A673 (cell line): ENCODE measurements at regions not wholly inside any gene's neighbourhood (a gene's known extent, or its start where the extent isn't known, plus 50 kb on each side); places are given as distances from the start of the nearest gene placed in this dataset.

Source experiments
- BruUV-seq: library from RNA; stranded (reverse); fragments of 400-500 nt; replicated peaks from 2 replicates; lab custom pipeline; 2021; lab: Mats Ljungman, UMichigan
- CTCF ChIA-PET: fragments of 300-600 bp; sonication (Branson Sonifier 250); formaldehyde crosslinking; loops from one replicate; lab custom pipeline; 2022; ENCODE audit warnings: antibody characterized with exemption; lab: Charles Lee
- POLR2A ChIA-PET: fragments of 300-600 bp; sonication (Branson Sonifier 250); formaldehyde crosslinking; loops from one replicate; lab custom pipeline; 2022; ENCODE audit warnings: antibody characterized with exemption; ENCODE audit not compliant: low non-redundant PET; lab: Charles Lee
- DNase-seq: peaks from one replicate; pipeline ENCODE4 v3.0.0-alpha.2; 2015; ENCODE audit warnings: low spot score
- H3K27ac ChIP-seq: fragments of 200-600 bp; sonication (generic); 2 replicates; pipeline ENCODE4 v1.5.1; 2016; ENCODE audit warnings: mixed run types, low read depth, mild to moderate bottlenecking, mixed read lengths, antibody characterized with exemption, low read length; ENCODE audit not compliant: poor library complexity, severe bottlenecking
- H3K27me3 ChIP-seq: fragments of 200-600 bp; sonication (generic); replicated peaks from 2 replicates; pipeline ENCODE4 v1.6.1; 2017; ENCODE audit warnings: mixed run types, low read depth, mild to moderate bottlenecking, mixed read lengths, antibody characterized with exemption, low read length; ENCODE audit not compliant: insufficient read depth, poor library complexity
- H3K36me3 ChIP-seq: fragments of 200-600 bp; sonication (generic); 2 replicates; pipeline ENCODE4 v1.6.1; 2016; ENCODE audit warnings: mixed run types, mild to moderate bottlenecking, mixed read lengths, antibody characterized with exemption, low read length; ENCODE audit not compliant: insufficient read depth, poor library complexity, severe bottlenecking
- H3K4me1 ChIP-seq: fragments of 200-600 bp; sonication (generic); 2 replicates; pipeline ENCODE4 v1.6.1; 2017; ENCODE audit warnings: mixed run types, mild to moderate bottlenecking, mixed read lengths, antibody characterized with exemption, low read length; ENCODE audit not compliant: insufficient read depth, poor library complexity, severe bottlenecking
- H3K4me3 ChIP-seq: fragments of 200-600 bp; sonication (generic); 2 replicates; pipeline ENCODE4 v1.5.1; 2016; ENCODE audit warnings: low read depth, mixed run types, mild to moderate bottlenecking, mixed read lengths, low read length; ENCODE audit not compliant: poor library complexity, severe bottlenecking
- H3K9me3 ChIP-seq: fragments of 200-600 bp; sonication (generic); 2 replicates; pipeline ENCODE4 v1.6.1; 2016; ENCODE audit warnings: mixed run types, low read depth, mild to moderate bottlenecking, mixed read lengths, antibody characterized with exemption, low read length; ENCODE audit not compliant: poor library complexity, severe bottlenecking
- CTCF ChIP-seq: fragments of 300-800, 200-600 bp; sonication (generic); conservative IDR thresholded peaks from 2 replicates; pipeline ENCODE4 v1.5.1; 2017; ENCODE audit warnings: low read depth, mild to moderate bottlenecking, antibody characterized with exemption, low read length, moderate library complexity, mixed read lengths
- EZH2 ChIP-seq: fragments of 200-600 bp; sonication (generic); IDR thresholded peaks from 2 replicates; pipeline ENCODE4 v1.6.1; 2017; ENCODE audit warnings: borderline replicate concordance, low read depth, mild to moderate bottlenecking, mixed read lengths, antibody characterized with exemption, low read length; ENCODE audit not compliant: poor library complexity, severe bottlenecking
- intact Hi-C: fragments of 100-400 bp; cut with micrococcal nuclease; formaldehyde crosslinking; loops from one replicate; pipeline ENCODE4 v1.10.0; 2022; ENCODE audit not compliant: unreplicated experiment

GRCh38 chr1:173307845-173308244, 100.7 kb upstream of the TNFSF4 start:
- Histone ChIP-seq H3K9me3 (no peaks in the 10 kb centered on the region), H3K4me1 (no peaks in the 10 kb centered on the region), H3K27me3 (no peaks in the 10 kb centered on the region), H3K36me3 (no peaks in the 10 kb centered on the region), H3K27ac (no peak overlapping the region), H3K4me3 (no peak overlapping the region)
- intact Hi-C loops, result no loop called here
- no peak for TF ChIP-seq CTCF
- no peak for TF ChIP-seq EZH2
- no TSS peak for BruUV-seq
- ChIA-PET POLR2A (no interaction called here), CTCF (no interaction called here)
- no peak for DNase-seq

GRCh38 chr1:173314656-173315055, 107.5 kb upstream of the TNFSF4 start:
- BruUV-seq, result no TSS peak
- H3K9me3 ChIP-seq, result no peaks in the 10 kb centered on the region
- no peak for DNase-seq
- POLR2A ChIA-PET, result no interaction called here
- H3K27me3 ChIP-seq, result no peaks in the 10 kb centered on the region
- H3K4me3 ChIP-seq, result no peak overlapping the region
- no peaks in the 10 kb centered on the region for H3K4me1 ChIP-seq
- H3K36me3 ChIP-seq, result no peaks in the 10 kb centered on the region
- no peak for TF ChIP-seq EZH2
- TF ChIP-seq CTCF, result no peak
- intact Hi-C loops, result no loop called here
- CTCF ChIA-PET, result no interaction called here
- H3K27ac ChIP-seq, result no peak overlapping the region

GRCh38 chr1:173315296-173315695, 108.2 kb upstream of the TNFSF4 start:
- TF ChIP-seq CTCF (no peak), EZH2 (no peak)
- DNase-seq, result no peak
- H3K9me3 ChIP-seq, result no peaks in the 10 kb centered on the region
- POLR2A ChIA-PET, result no interaction called here
- no peaks in the 10 kb centered on the region for H3K4me1 ChIP-seq
- CTCF ChIA-PET, result no interaction called here
- intact Hi-C loops, result no loop called here
- BruUV-seq, result no TSS peak
- H3K27me3 ChIP-seq, result no peaks in the 10 kb centered on the region
- no peak overlapping the region for H3K4me3 ChIP-seq
- H3K36me3 ChIP-seq, result no peaks in the 10 kb centered on the region
- H3K27ac ChIP-seq, result no peak overlapping the region
